Endothelial cell (in vitro differentiated cells): ENCODE measurements at regions not wholly inside any gene's neighbourhood (a gene's known extent, or its start where the extent isn't known, plus 50 kb on each side); places are given as distances from the start of the nearest gene placed in this dataset.

ENCODE experiments used
- DNase-seq: peaks from one replicate; pipeline ENCODE4 v3.0.0; 2021; ENCODE audit warnings: low spot score
- H3K27ac Mint-ChIP-seq: one replicate; pipeline ENCODE4 v1.8.0; 2021; ENCODE audit warnings: mixed read lengths, inconsistent platforms; ENCODE audit not compliant: unreplicated experiment
- H3K27me3 Mint-ChIP-seq: one replicate; pipeline ENCODE4 v1.8.0; 2021; ENCODE audit warnings: mild to moderate bottlenecking, moderate library complexity, mixed read lengths, inconsistent platforms; ENCODE audit not compliant: unreplicated experiment
- H3K36me3 Mint-ChIP-seq: one replicate; pipeline ENCODE4 v1.8.0; 2021; ENCODE audit warnings: mild to moderate bottlenecking, low read depth, mixed read lengths, inconsistent platforms; ENCODE audit not compliant: unreplicated experiment
- H3K4me1 Mint-ChIP-seq: one replicate; pipeline ENCODE4 v1.8.0; 2021; ENCODE audit warnings: mild to moderate bottlenecking, mixed read lengths, inconsistent platforms; ENCODE audit not compliant: unreplicated experiment
- H3K4me3 Mint-ChIP-seq: one replicate; pipeline ENCODE4 v1.8.0; 2021; ENCODE audit warnings: mild to moderate bottlenecking, mixed read lengths, inconsistent platforms; ENCODE audit not compliant: unreplicated experiment
- H3K9me3 Mint-ChIP-seq: one replicate; pipeline ENCODE4 v1.8.0; 2021; ENCODE audit warnings: mixed read lengths, inconsistent platforms; ENCODE audit not compliant: unreplicated experiment
- CTCF ChIP-seq: fragments of 200-600 bp; sonication (generic); IDR thresholded peaks from one replicate; pipeline ENCODE4 v1.5.0; 2021; ENCODE audit warnings: antibody characterized with exemption; ENCODE audit not compliant: unreplicated experiment

GRCh38 chr5:58121391-58121790 lies 338.5 kb downstream of the PLK2 start:
- Mint-ChIP-seq H3K36me3 (no peaks in the 10 kb centered on the region), H3K27me3 (no peaks in the 10 kb centered on the region), H3K4me1 (peaks cover 22% of the 10 kb centered on the region), H3K27ac (no peak overlapping the region), H3K9me3 (no peaks in the 10 kb centered on the region), H3K4me3 (no peak overlapping the region)
- TF ChIP-seq CTCF, result no peak
- no peak for DNase-seq

- peaks cover 39% of the 10 kb centered on the region for H3K4me1 Mint-ChIP-seq
- no peaks in the 10 kb centered on the region for H3K36me3 Mint-ChIP-seq
- no peak overlapping the region for H3K4me3 Mint-ChIP-seq
- H3K27ac Mint-ChIP-seq, result no peak overlapping the region
- DNase-seq, result no peak
- H3K27me3 Mint-ChIP-seq, result no peaks in the 10 kb centered on the region
- no peaks in the 10 kb centered on the region for H3K9me3 Mint-ChIP-seq
- no peak for TF ChIP-seq CTCF
Measured at GRCh38 chr5:58117542-58117941, 342.3 kb downstream of the PLK2 start.

GRCh38 chr5:58116346-58116745 lies 343.5 kb downstream of the PLK2 start:
- DNase-seq, result no peak
- peak overlapping the region; percentile 19 for H3K27ac Mint-ChIP-seq
- H3K4me3 Mint-ChIP-seq, result no peak overlapping the region
- H3K27me3 Mint-ChIP-seq, result no peaks in the 10 kb centered on the region
- TF ChIP-seq CTCF, result no peak
- no peaks in the 10 kb centered on the region for H3K36me3 Mint-ChIP-seq
- no peaks in the 10 kb centered on the region for H3K9me3 Mint-ChIP-seq
- peaks cover 42% of the 10 kb centered on the region for H3K4me1 Mint-ChIP-seq

- no peaks in the 10 kb centered on the region for H3K36me3 Mint-ChIP-seq
- no peak overlapping the region for H3K4me3 Mint-ChIP-seq
- no peak overlapping the region for H3K27ac Mint-ChIP-seq
- H3K27me3 Mint-ChIP-seq, result no peaks in the 10 kb centered on the region
- no peak for DNase-seq
- TF ChIP-seq CTCF, result no peak
- peaks cover 42% of the 10 kb centered on the region for H3K4me1 Mint-ChIP-seq
- no peaks in the 10 kb centered on the region for H3K9me3 Mint-ChIP-seq
Measured at GRCh38 chr5:58115811-58116210, 344.1 kb downstream of the PLK2 start.

GRCh38 chr5:58114324-58114723 lies 345.6 kb downstream of the PLK2 start:
- H3K9me3 Mint-ChIP-seq, result no peaks in the 10 kb centered on the region
- H3K4me1 Mint-ChIP-seq, result peaks cover 42% of the 10 kb centered on the region
- no peak for TF ChIP-seq CTCF
- H3K4me3 Mint-ChIP-seq, result no peak overlapping the region
- H3K27me3 Mint-ChIP-seq, result peaks cover 2% of the 10 kb centered on the region
- DNase-seq, result no peak
- H3K36me3 Mint-ChIP-seq, result no peaks in the 10 kb centered on the region
- no peak overlapping the region for H3K27ac Mint-ChIP-seq
